MCF 10A (cell line): ENCODE measurements at regions not wholly inside any gene's neighbourhood (a gene's known extent, or its start where the extent isn't known, plus 50 kb on each side); places are given as distances from the start of the nearest gene placed in this dataset.
"Not testable (repeated sequence)": the region's sequence is repeated elsewhere in the genome, so short reads cannot be mapped to it uniquely, and the experiment has no call there.

Experiments used
- BruUV-seq: library from RNA; stranded (reverse); fragments of 400-500 nt; replicated peaks from 2 replicates; lab custom pipeline; 2021; lab: Mats Ljungman, UMichigan
- CTCF ChIA-PET: fragments of 300-600 bp; sonication (Branson Sonifier 250); formaldehyde crosslinking; extraction: SDS; loops from one replicate; lab custom pipeline; 2021; ENCODE audit warnings: antibody characterized with exemption, inconsistent platforms; lab: Yijun Ruan, JAX
- POLR2A ChIA-PET: fragments of 300-600, 350-650 bp; sonication (Branson Sonifier 250); formaldehyde crosslinking; extraction: SDS; loops from one replicate; lab custom pipeline; 2020; ENCODE audit warnings: antibody characterized with exemption, inconsistent platforms; lab: Yijun Ruan, JAX
- DNase-seq: peaks from one replicate; pipeline ENCODE4 v3.0.0-alpha.2; 2018; ENCODE audit not compliant: unreplicated experiment
- H3K27ac Mint-ChIP-seq: one replicate; pipeline ENCODE4 v1.8.0; 2022; ENCODE audit warnings: mild to moderate bottlenecking, low read depth, mixed read lengths; ENCODE audit not compliant: unreplicated experiment
- H3K27me3 Mint-ChIP-seq: one replicate; pipeline ENCODE4 v1.8.0; 2022; ENCODE audit warnings: mixed read lengths; ENCODE audit not compliant: insufficient read depth, unreplicated experiment
- H3K36me3 Mint-ChIP-seq: one replicate; pipeline ENCODE4 v1.8.0; 2022; ENCODE audit warnings: mild to moderate bottlenecking, moderate library complexity, mixed read lengths; ENCODE audit not compliant: insufficient read depth, unreplicated experiment
- H3K4me1 Mint-ChIP-seq: one replicate; pipeline ENCODE4 v1.8.0; 2022; ENCODE audit warnings: mixed read lengths; ENCODE audit not compliant: insufficient read depth, unreplicated experiment
- H3K4me3 Mint-ChIP-seq: one replicate; pipeline ENCODE4 v1.8.0; 2022; ENCODE audit warnings: mild to moderate bottlenecking, moderate library complexity, mixed read lengths; ENCODE audit not compliant: unreplicated experiment
- H3K9me3 Mint-ChIP-seq: one replicate; pipeline ENCODE4 v1.8.0; 2022; ENCODE audit warnings: mixed read lengths; ENCODE audit not compliant: unreplicated experiment
- intact Hi-C: fragments of 100-400 bp; cut with micrococcal nuclease; formaldehyde crosslinking; loops from 2 replicates; pipeline ENCODE4 v1.14.1; 2022
- TF ChIP-seq, protein P1 (sequence below): fragments of 200-600 bp; IDR thresholded peaks from one replicate; pipeline ENCODE4 v1.8.0; 2022; ENCODE audit warnings: antibody characterized with exemption, mild to moderate bottlenecking; ENCODE audit not compliant: unreplicated experiment

DNA sequence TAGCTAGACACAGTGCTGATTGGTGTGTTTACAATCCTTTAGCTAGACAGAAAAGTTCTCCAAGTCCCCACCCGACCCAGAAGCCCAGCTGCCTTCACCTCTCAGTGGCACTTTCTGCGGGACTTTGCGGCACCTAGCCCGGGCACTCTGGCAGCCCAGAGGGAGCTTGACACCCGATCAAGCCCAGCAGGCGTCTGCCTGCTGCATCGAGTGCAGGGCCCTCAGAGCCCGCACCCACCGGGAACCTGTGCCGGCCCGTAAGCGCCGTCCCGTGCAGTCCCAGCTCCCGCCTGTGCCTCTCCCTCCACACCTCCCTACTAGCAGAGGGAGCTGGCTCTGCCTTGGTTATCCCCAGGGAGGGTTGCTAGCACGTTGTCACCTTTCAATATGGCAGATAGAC, 631.0 kb upstream of the STXBP6 start:
- ChIA-PET CTCF (interaction anchor here (0.6 to 0.7 kb wide), 2 partner anchors 154 to 161 kb away, joined by 3 read pairs; no protein-coding TSS in a partner anchor), POLR2A (no interaction called here)
- H3K9me3 Mint-ChIP-seq = peaks cover 17% of the 10 kb centered on the region
- no peaks in the 10 kb centered on the region for H3K27me3 Mint-ChIP-seq
- TF ChIP-seq, protein P1, sequence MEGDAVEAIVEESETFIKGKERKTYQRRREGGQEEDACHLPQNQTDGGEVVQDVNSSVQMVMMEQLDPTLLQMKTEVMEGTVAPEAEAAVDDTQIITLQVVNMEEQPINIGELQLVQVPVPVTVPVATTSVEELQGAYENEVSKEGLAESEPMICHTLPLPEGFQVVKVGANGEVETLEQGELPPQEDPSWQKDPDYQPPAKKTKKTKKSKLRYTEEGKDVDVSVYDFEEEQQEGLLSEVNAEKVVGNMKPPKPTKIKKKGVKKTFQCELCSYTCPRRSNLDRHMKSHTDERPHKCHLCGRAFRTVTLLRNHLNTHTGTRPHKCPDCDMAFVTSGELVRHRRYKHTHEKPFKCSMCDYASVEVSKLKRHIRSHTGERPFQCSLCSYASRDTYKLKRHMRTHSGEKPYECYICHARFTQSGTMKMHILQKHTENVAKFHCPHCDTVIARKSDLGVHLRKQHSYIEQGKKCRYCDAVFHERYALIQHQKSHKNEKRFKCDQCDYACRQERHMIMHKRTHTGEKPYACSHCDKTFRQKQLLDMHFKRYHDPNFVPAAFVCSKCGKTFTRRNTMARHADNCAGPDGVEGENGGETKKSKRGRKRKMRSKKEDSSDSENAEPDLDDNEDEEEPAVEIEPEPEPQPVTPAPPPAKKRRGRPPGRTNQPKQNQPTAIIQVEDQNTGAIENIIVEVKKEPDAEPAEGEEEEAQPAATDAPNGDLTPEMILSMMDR = no peak
- no TSS peak for BruUV-seq
- no peak for DNase-seq
- no peak overlapping the region for H3K27ac Mint-ChIP-seq
- H3K4me3 Mint-ChIP-seq = no peak overlapping the region
- no peaks in the 10 kb centered on the region for H3K36me3 Mint-ChIP-seq
- intact Hi-C loops = no loop called here
- no peaks in the 10 kb centered on the region for H3K4me1 Mint-ChIP-seq

- BruUV-seq, H3K36me3 Mint-ChIP-seq, DNase-seq, H3K27ac Mint-ChIP-seq, intact Hi-C loops, POLR2A ChIA-PET, H3K4me3 Mint-ChIP-seq, H3K4me1 Mint-ChIP-seq, H3K27me3 Mint-ChIP-seq: not testable (repeated sequence)
- peaks cover 17% of the 10 kb centered on the region for H3K9me3 Mint-ChIP-seq
- CTCF ChIA-PET = interaction anchor here (0.6 kb wide), 2 partner anchors 161 to 1044 kb away, joined by 3 read pairs; no protein-coding TSS in a partner anchor
These were observed 630.6 kb upstream of the STXBP6 start for GRCh38 chr14:25680511-25680910.

DNA sequence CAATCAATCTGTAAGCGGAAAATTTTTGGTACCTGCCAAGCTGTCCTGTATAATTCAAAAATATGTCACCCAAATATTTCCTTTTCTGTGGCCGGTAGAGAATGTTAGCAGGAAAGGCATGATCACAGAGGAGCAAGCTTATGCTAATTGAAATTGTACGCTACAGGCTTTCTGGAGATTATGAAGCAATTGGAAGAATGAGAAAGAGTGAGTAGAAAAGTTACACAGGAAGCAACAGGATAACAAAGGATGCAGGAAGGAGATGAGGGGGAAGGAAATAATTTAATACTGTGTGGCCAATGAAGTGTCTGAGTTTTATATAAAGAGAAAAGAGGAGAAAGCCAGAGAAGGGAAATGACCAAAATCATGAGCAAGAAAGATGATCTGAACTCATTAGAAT, 627.2 kb upstream of the STXBP6 start:
- no TSS peak for BruUV-seq
- Mint-ChIP-seq H3K36me3 (no peaks in the 10 kb centered on the region), H3K4me3 (no peak overlapping the region), H3K27me3 (no peaks in the 10 kb centered on the region), H3K9me3 (peaks cover 23% of the 10 kb centered on the region), H3K4me1 (no peaks in the 10 kb centered on the region), H3K27ac (no peak overlapping the region)
- POLR2A ChIA-PET = no interaction called here
- CTCF ChIA-PET = interaction anchor here (0.6 kb wide), 1 partner anchor 968 kb away, joined by 3 read pairs; no protein-coding TSS in a partner anchor
- TF ChIP-seq, protein P1 = no peak
- DNase-seq = no peak
- intact Hi-C loops = no loop called here

GRCh38 chr14:25667387-25667786, 617.4 kb upstream of the STXBP6 start:
- no peak for DNase-seq
- intact Hi-C loops = no loop called here
- ChIA-PET POLR2A (no interaction called here), CTCF (no interaction called here)
- H3K27me3 Mint-ChIP-seq = no peaks in the 10 kb centered on the region
- TF ChIP-seq, protein P1 = no peak
- H3K4me1 Mint-ChIP-seq = no peaks in the 10 kb centered on the region
- no peak overlapping the region for H3K27ac Mint-ChIP-seq
- H3K36me3 Mint-ChIP-seq = no peaks in the 10 kb centered on the region
- H3K4me3 Mint-ChIP-seq = no peak overlapping the region
- BruUV-seq = no TSS peak
- peaks cover 29% of the 10 kb centered on the region for H3K9me3 Mint-ChIP-seq

DNA sequence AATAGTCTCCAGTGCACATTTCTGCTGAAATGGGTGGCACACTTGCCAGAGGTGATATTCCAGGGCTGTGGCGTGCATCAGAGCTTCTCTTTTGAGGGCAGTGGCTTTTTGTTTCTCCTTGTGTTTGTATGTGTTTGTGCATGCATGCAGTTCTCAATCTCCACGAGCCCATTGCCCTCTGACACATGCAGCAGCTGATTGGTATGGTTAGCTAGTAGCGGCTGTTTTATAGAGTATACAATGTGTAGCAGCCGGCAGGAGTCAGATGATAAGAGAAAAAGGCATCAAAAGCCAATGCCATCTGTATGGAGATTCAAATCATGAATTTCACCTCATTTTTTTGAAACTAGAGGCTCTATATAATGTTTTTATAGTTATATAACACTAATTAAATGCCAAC, 616.9 kb upstream of the STXBP6 start:
- DNase-seq = no peak
- H3K27me3 Mint-ChIP-seq = no peaks in the 10 kb centered on the region
- no peaks in the 10 kb centered on the region for H3K4me1 Mint-ChIP-seq
- ChIA-PET CTCF (no interaction called here), POLR2A (no interaction called here)
- TF ChIP-seq, protein P1 = no peak
- no peak overlapping the region for H3K4me3 Mint-ChIP-seq
- BruUV-seq = no TSS peak
- no peaks in the 10 kb centered on the region for H3K36me3 Mint-ChIP-seq
- peaks cover 33% of the 10 kb centered on the region for H3K9me3 Mint-ChIP-seq
- intact Hi-C loops = no loop called here
- no peak overlapping the region for H3K27ac Mint-ChIP-seq
